WI38 (cell line): ENCODE measurements at regions not wholly inside any gene's neighbourhood (a gene's known extent, or its start where the extent isn't known, plus 50 kb on each side); places are given as distances from the start of the nearest gene placed in this dataset.

ENCODE experiments used
- H3K4me3 ChIP-seq: 2 replicates; pipeline ENCODE4 v1.5.1; 2011; ENCODE audit warnings: low read depth, mild to moderate bottlenecking, control low read depth, low read length
- CTCF ChIP-seq: IDR thresholded peaks from 2 replicates; pipeline ENCODE4 v1.5.1; 2012; ENCODE audit warnings: low read depth, mild to moderate bottlenecking, control low read depth, low read length

GRCh38 chr5:73296772-73297171, 123.8 kb downstream of the TMEM174 start:
- no peak for TF ChIP-seq CTCF

GRCh38 chr5:73295921-73296320, 122.9 kb downstream of the TMEM174 start:
- TF ChIP-seq CTCF: no peak
- no peak overlapping the region for H3K4me3 ChIP-seq

More at GRCh38 chr5:73296772-73297171, 123.8 kb downstream of the TMEM174 start:
- no peak overlapping the region for H3K4me3 ChIP-seq

GRCh38 chr5:73295447-73295846, 122.5 kb downstream of the TMEM174 start:
- no peak overlapping the region for H3K4me3 ChIP-seq
- TF ChIP-seq CTCF: no peak

- H3K4me3 ChIP-seq: no peak overlapping the region
- TF ChIP-seq CTCF: no peak
Measured at GRCh38 chr5:73292816-73293459, 119.9 kb downstream of the TMEM174 start.

- H3K4me3 ChIP-seq: no peak overlapping the region
- TF ChIP-seq CTCF: no peak
Measured at GRCh38 chr5:73291873-73292272, 118.9 kb downstream of the TMEM174 start.

GRCh38 chr5:73290242-73290641, 117.2 kb downstream of the TMEM174 start:
- no peak for TF ChIP-seq CTCF
- no peak overlapping the region for H3K4me3 ChIP-seq

GRCh38 chr5:73288803-73289720, 116.1 kb downstream of the TMEM174 start:
- no peak overlapping the region for H3K4me3 ChIP-seq
- TF ChIP-seq CTCF: no peak
